Transverse colon (tissue), 3 donors: ENCODE measurements at regions not wholly inside any gene's neighbourhood (a gene's known extent, or its start where the extent isn't known, plus 50 kb on each side); places are given as distances from the start of the nearest gene placed in this dataset.

Experiments used
- POLR2A ChIP-seq: fragments of 450-650 bp; IDR thresholded peaks from one replicate; pipeline ENCODE4 v1.6.1; 2016; ENCODE audit warnings: antibody characterized with exemption, mild to moderate bottlenecking, moderate library complexity
- TF ChIP-seq, protein P1 (sequence below), 5 experiments: fragments of 200-600 bp in 3 of 5; fragments of 450-650 bp in 2 of 5; sonication (generic) in 3 of 5; IDR thresholded peaks; 1 replicate in 2 of 5; 2 replicates in 3 of 5; pipeline ENCODE4 v1.5.1; 2016 to 2017; ENCODE audit warnings: antibody characterized with exemption in 5 of 5, inconsistent platforms in 3 of 5, mild to moderate bottlenecking in 2 of 5, moderate library complexity in 1 of 5

DNA sequence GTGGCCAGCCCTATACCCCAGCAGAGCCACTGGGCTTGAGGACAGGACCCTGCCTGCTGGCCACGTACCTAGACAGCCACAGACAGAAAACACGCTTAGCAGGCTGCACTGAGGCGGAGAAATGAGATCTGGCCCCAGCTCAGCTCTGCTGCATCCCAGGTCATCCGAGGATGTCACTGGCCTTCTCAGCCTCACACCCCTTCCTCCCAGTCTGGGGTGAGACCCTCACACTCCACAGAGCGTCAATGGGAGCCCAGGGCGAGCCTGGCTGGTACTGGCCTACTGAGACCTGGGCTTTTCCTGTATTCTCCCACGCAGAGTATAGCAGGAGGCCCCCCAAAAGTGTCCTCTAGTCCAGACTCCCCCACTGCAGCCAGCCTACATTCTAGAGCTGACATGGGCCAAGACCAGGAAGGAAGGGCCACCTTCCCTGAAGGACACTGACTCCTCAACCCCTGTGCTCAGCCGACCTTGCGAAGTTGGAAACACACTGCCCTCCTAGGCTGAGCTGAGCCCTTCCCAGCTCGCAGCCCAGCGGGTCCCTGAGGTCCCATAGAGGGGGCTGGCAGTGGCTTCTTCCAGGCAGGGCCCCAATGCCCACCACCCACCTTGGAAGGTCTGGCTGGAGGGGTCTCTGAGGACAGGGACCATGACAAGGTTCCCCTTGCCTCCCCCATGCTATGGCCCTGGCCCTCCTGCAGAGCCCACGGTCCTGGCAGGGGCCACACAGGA is 65.9 kb upstream of the LINC01488 start:
- TF ChIP-seq, protein P1, sequence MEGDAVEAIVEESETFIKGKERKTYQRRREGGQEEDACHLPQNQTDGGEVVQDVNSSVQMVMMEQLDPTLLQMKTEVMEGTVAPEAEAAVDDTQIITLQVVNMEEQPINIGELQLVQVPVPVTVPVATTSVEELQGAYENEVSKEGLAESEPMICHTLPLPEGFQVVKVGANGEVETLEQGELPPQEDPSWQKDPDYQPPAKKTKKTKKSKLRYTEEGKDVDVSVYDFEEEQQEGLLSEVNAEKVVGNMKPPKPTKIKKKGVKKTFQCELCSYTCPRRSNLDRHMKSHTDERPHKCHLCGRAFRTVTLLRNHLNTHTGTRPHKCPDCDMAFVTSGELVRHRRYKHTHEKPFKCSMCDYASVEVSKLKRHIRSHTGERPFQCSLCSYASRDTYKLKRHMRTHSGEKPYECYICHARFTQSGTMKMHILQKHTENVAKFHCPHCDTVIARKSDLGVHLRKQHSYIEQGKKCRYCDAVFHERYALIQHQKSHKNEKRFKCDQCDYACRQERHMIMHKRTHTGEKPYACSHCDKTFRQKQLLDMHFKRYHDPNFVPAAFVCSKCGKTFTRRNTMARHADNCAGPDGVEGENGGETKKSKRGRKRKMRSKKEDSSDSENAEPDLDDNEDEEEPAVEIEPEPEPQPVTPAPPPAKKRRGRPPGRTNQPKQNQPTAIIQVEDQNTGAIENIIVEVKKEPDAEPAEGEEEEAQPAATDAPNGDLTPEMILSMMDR (IDR thresholded peaks at IDR 0.05), result no peak
- no peak for TF ChIP-seq POLR2A
